ENCODE measurements at regions not wholly inside any gene's neighbourhood (a gene's known extent, or its start where the extent isn't known, plus 50 kb on each side); places are given as distances from the start of the nearest gene placed in this dataset.
A peak's percentile ranks its signal among the peaks of the same experiment; 100 is the strongest.
"Not testable (repeated sequence)": the region's sequence is repeated elsewhere in the genome, so short reads cannot be mapped to it uniquely, and the experiment has no call there.

- DNase-seq: no peak
Measured at GRCh38 chr21:16185766-16186165, 456.0 kb downstream of the USP25 start.

GRCh38 chr21:16186742-16187141 is 457.0 kb downstream of the USP25 start:
- DNase-seq: no peak

- DNase-seq: no peak
Measured at GRCh38 chr21:16187603-16188301, 458.0 kb downstream of the USP25 start.

GRCh38 chr21:16192902-16193301 is 463.1 kb downstream of the USP25 start:
- DNase-seq: no peak

- DNase-seq: no peak
Measured at GRCh38 chr21:16193496-16194094, 463.8 kb downstream of the USP25 start.

GRCh38 chr21:16194095-16194787 is 464.5 kb downstream of the USP25 start:
- peak; percentile 86 for DNase-seq

GRCh38 chr21:16194788-16195537 is 465.2 kb downstream of the USP25 start:
- peak; percentile 48 for DNase-seq

GRCh38 chr21:16195538-16195910 is 465.7 kb downstream of the USP25 start:
- DNase-seq: peak; percentile 48

GRCh38 chr21:16196001-16196400 is 466.2 kb downstream of the USP25 start:
- DNase-seq: no peak

GRCh38 chr21:16198546-16198945 is 468.8 kb downstream of the USP25 start:
- DNase-seq: no peak

GRCh38 chr21:16199539-16199938 is 469.8 kb downstream of the USP25 start:
- DNase-seq: no peak

GRCh38 chr21:16201718-16202117 is 471.9 kb downstream of the USP25 start:
- DNase-seq: peak; percentile 43

- DNase-seq: no peak
Measured at GRCh38 chr21:16205527-16205926, 475.7 kb downstream of the USP25 start.

GRCh38 chr21:16211339-16212303 is 481.8 kb downstream of the USP25 start:
- peak; percentile 29 for DNase-seq

- DNase-seq: no peak
Measured at GRCh38 chr21:16213518-16213917, 483.7 kb downstream of the USP25 start.

- DNase-seq: no peak
Measured at GRCh38 chr21:16215193-16215592, 485.4 kb downstream of the USP25 start.

- DNase-seq: no peak
Measured at GRCh38 chr21:16215663-16216183, 485.9 kb downstream of the USP25 start.

GRCh38 chr21:16216288-16216962 is 486.6 kb downstream of the USP25 start:
- DNase-seq: no peak

GRCh38 chr21:16218682-16219343 is 489.0 kb downstream of the USP25 start:
- DNase-seq: no peak

- not testable (repeated sequence) for DNase-seq
Measured at GRCh38 chr21:16224756-16225155, 495.0 kb downstream of the USP25 start.

All from skin of body (tissue), 1 donor.